Dendritic cell treated with granulocyte-macrophage colony-stimulating factor and Interleukin-4, amounts not matched to agents 40 ng/mL and 50 ng/mL, for 4 days (primary cell): ENCODE measurements at regions not wholly inside any gene's neighbourhood (a gene's known extent, or its start where the extent isn't known, plus 50 kb on each side); places are given as distances from the start of the nearest gene placed in this dataset.

Experiments used
- H3K27ac Mint-ChIP-seq: one replicate; pipeline ENCODE4 v1.8.0; 2022; ENCODE audit warnings: mild to moderate bottlenecking, mixed read lengths
- H3K27me3 Mint-ChIP-seq: one replicate; pipeline ENCODE4 v1.8.0; 2022; ENCODE audit warnings: mild to moderate bottlenecking, mixed read lengths
- H3K36me3 Mint-ChIP-seq: one replicate; pipeline ENCODE4 v1.8.0; 2022; ENCODE audit warnings: low read depth, mixed read lengths
- H3K4me1 Mint-ChIP-seq: one replicate; pipeline ENCODE4 v1.8.0; 2022; ENCODE audit warnings: low read depth, mixed read lengths
- H3K4me3 Mint-ChIP-seq: one replicate; pipeline ENCODE4 v1.8.0; 2022; ENCODE audit warnings: mild to moderate bottlenecking, moderate library complexity, mixed read lengths
- H3K9me3 Mint-ChIP-seq: one replicate; pipeline ENCODE4 v1.8.0; 2022; ENCODE audit warnings: mixed read lengths
- intact Hi-C: fragments of 100-400 bp; cut with micrococcal nuclease; formaldehyde crosslinking; loops from one replicate; pipeline ENCODE4 v1.15.0; 2022

DNA sequence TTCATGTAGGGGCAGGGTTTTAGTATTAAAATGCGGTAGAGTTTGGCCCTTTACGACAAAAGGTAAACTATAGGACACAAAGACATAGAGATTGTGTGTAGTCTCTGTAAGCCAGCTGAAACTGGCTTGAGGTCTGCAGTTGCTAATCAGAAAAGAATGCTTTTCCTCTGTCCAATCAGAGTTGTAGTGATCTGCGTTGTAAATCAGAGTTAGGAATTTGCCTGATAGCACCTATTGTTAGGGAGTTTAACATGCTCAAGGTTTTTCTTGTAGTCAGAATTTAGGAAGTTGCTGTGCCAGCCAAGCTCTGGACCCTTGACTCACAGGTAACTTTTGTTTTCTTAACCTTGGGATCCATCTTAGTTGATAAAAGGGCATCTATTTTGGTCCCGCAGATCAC is 61.2 kb upstream of the VTCN1 start:
- Mint-ChIP-seq H3K4me3 (no peak overlapping the region), H3K27ac (no peak overlapping the region), H3K4me1 (no peaks in the 10 kb centered on the region), H3K9me3 (no peaks in the 10 kb centered on the region), H3K36me3 (no peaks in the 10 kb centered on the region), H3K27me3 (no peaks in the 10 kb centered on the region)
- intact Hi-C loops, result no loop called here

GRCh38 chr1:117271129-117271528 is 60.4 kb upstream of the VTCN1 start:
- Mint-ChIP-seq H3K4me1 (no peaks in the 10 kb centered on the region), H3K9me3 (no peaks in the 10 kb centered on the region), H3K4me3 (no peak overlapping the region), H3K27me3 (no peaks in the 10 kb centered on the region), H3K27ac (no peak overlapping the region), H3K36me3 (no peaks in the 10 kb centered on the region)
- intact Hi-C loops, result no loop called here

DNA sequence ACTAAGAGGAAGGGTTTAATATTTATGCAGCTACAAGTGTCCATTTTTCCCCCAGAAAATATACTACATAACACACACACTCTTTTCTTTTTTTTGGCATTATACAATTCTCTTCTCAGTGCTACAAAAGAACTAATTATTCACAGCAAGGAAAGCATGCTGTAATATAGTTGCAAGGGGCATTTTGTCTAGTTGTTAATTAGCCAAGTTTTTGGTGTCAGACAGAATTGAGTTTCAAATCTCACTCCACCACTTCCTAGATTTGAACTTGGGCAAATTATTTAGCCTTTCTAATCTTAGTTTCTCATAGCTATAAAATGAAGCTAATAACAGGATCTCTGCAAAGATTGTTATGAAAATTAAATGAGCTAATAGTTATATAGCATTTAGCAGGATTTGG is 60.0 kb upstream of the VTCN1 start:
- Mint-ChIP-seq H3K27ac (no peak overlapping the region), H3K36me3 (no peaks in the 10 kb centered on the region), H3K9me3 (no peaks in the 10 kb centered on the region), H3K27me3 (no peaks in the 10 kb centered on the region), H3K4me3 (no peak overlapping the region), H3K4me1 (no peaks in the 10 kb centered on the region)
- intact Hi-C loops, result no loop called here

DNA sequence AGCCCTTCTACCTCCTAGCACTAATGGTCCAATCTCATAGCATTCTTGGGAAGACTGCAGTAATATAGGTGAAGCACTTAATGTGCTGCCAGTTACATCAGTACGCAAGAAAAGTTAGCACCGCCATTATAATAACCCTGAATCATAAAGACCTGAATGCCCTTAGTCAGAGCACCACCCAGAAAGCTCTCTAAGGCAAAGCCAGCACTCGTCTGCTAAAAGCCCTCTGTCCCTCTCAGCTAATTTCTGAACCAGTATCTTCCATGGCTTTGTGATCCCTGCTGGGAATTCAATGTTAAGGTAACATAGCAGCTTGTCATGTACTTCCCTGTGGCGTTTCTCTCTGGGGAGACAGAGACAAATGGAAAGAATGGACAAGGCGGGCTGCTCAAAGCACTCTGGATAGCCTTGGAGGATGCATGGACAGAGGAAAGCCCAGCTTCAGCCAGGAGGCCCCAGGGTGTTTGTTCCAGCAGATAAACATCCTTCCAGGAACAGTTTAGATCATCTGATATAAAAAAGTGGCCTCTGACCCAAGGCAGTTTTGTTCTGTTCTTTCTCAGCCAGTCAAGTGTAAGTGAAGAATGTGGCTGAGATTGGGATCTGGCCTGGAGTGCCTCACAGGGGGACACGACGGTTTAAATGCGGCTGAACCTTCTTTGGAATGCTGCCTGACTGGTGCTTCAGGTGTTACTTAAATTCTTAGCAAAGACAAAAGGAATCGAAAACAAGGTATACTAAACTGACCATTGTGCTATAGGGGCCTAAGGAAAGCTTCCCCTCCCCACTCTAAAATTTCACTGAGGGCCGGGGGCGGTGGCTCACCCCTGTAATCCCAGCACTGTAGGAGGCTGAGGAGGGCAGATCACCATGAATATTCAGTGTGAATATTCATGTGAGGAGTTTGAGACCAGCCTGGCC is 58.1 kb upstream of the VTCN1 start:
- Mint-ChIP-seq H3K4me3 (no peak overlapping the region), H3K27ac (no peak overlapping the region), H3K9me3 (no peaks in the 10 kb centered on the region), H3K4me1 (no peaks in the 10 kb centered on the region), H3K27me3 (no peaks in the 10 kb centered on the region), H3K36me3 (no peaks in the 10 kb centered on the region)
- intact Hi-C loops, result no loop called here

- H3K36me3 Mint-ChIP-seq, result no peaks in the 10 kb centered on the region
- intact Hi-C loops, result no loop called here
- no peak overlapping the region for H3K4me3 Mint-ChIP-seq
- H3K9me3 Mint-ChIP-seq, result no peaks in the 10 kb centered on the region
- no peaks in the 10 kb centered on the region for H3K4me1 Mint-ChIP-seq
- H3K27me3 Mint-ChIP-seq, result no peaks in the 10 kb centered on the region
- no peak overlapping the region for H3K27ac Mint-ChIP-seq
Observed at GRCh38 chr1:117267232-117267774, 56.6 kb upstream of the VTCN1 start.

DNA sequence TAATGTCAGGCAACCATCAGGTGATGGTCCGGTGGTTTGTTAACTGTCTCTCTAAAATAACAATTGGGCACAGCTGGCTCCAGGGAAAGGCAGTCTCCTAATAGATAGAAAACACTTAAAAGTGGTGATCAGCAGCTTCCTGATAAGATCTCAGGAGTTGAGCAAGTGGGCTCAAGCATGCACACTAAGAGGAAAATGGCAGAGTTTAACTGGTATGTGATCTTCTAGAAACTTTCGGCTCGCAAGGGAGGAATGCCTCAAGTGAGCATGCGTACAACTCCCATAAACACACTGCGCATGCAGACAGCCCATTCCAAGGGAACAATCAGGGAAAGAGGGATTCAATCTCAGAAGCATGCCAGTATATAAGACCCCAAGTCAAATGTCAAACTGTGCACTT is 52.2 kb upstream of the VTCN1 start:
- Mint-ChIP-seq H3K9me3 (no peaks in the 10 kb centered on the region), H3K27me3 (no peaks in the 10 kb centered on the region), H3K4me3 (no peak overlapping the region), H3K4me1 (no peaks in the 10 kb centered on the region), H3K36me3 (no peaks in the 10 kb centered on the region), H3K27ac (no peak overlapping the region)
- intact Hi-C loops, result no loop called here

DNA sequence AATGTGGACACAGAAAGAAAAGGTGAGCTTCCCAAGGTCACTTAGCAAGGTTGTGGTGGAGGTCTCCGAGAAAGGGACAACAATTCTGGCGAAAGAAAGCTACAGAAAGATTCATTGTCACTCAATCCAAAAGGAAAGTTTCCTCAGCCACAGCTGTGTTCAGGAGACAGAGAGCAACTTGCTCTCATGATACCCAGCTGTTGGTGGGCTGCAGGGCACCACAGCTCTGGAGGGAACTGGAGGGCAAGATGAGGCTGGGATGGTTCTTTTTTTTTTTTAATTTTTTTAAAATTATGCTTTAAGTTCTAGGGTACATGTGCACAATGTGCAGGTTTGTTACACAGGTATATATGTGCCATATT is 50.7 kb upstream of the VTCN1 start:
- no peak overlapping the region for H3K27ac Mint-ChIP-seq
- intact Hi-C loops, result no loop called here
- no peaks in the 10 kb centered on the region for H3K4me1 Mint-ChIP-seq

GRCh38 chr1:117260761-117261423 is 50.2 kb upstream of the VTCN1 start:
- Mint-ChIP-seq H3K27me3 (no peaks in the 10 kb centered on the region), H3K4me1 (no peaks in the 10 kb centered on the region), H3K27ac (no peak overlapping the region), H3K36me3 (no peaks in the 10 kb centered on the region), H3K9me3 (no peaks in the 10 kb centered on the region), H3K4me3 (no peak overlapping the region)
- intact Hi-C loops, result no loop called here

More for the DNA sequence above, 50.7 kb upstream of the VTCN1 start:
- H3K4me3 Mint-ChIP-seq, result no peak overlapping the region
- no peaks in the 10 kb centered on the region for H3K36me3 Mint-ChIP-seq
- H3K9me3 Mint-ChIP-seq, result no peaks in the 10 kb centered on the region
- no peaks in the 10 kb centered on the region for H3K27me3 Mint-ChIP-seq
